ENCODE measurements at regions not wholly inside any gene's neighbourhood (a gene's known extent, or its start where the extent isn't known, plus 50 kb on each side); places are given as distances from the start of the nearest gene placed in this dataset.

DNA sequence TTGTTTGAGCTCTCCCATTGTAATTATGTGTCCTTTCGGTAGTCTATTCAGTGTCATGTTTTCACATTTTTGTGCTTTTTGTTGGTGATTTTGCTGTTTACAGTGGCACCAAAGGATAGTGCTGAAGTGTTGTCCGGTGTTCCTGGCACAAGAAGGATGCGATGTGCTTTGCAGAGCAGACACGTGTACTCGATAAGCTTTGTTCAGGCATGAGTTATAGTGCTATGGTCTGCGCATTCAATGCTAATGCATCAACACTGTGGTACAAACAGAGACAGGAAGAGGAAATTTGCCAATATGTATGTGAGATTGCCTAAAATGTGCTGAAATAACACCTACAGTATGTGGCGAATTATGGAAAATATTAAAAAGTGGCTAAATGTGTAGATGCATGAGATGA lies 913.4 kb upstream of the ACO1 start:
- TF ChIP-seq, protein P1, sequence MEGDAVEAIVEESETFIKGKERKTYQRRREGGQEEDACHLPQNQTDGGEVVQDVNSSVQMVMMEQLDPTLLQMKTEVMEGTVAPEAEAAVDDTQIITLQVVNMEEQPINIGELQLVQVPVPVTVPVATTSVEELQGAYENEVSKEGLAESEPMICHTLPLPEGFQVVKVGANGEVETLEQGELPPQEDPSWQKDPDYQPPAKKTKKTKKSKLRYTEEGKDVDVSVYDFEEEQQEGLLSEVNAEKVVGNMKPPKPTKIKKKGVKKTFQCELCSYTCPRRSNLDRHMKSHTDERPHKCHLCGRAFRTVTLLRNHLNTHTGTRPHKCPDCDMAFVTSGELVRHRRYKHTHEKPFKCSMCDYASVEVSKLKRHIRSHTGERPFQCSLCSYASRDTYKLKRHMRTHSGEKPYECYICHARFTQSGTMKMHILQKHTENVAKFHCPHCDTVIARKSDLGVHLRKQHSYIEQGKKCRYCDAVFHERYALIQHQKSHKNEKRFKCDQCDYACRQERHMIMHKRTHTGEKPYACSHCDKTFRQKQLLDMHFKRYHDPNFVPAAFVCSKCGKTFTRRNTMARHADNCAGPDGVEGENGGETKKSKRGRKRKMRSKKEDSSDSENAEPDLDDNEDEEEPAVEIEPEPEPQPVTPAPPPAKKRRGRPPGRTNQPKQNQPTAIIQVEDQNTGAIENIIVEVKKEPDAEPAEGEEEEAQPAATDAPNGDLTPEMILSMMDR (optimal IDR thresholded peaks at IDR 0.05 in 1 of 3, IDR thresholded peaks at IDR 0.05 in 1 of 3, conservative IDR thresholded peaks at IDR 0.05 in 1 of 3; ENCODE audit: extremely low read depth in 1 of 3, insufficient read depth in 2 of 3, low read length in 3 of 3): no peak
- no peak for TF ChIP-seq EZH2 (IDR thresholded peaks at IDR 0.05; ENCODE audit: low read length)

Data from keratinocyte (primary cell).